Brain microvascular endothelial cell (primary cell): ENCODE measurements at regions not wholly inside any gene's neighbourhood (a gene's known extent, or its start where the extent isn't known, plus 50 kb on each side); places are given as distances from the start of the nearest gene placed in this dataset.
A peak's percentile ranks its signal among the peaks of the same experiment; 100 is the strongest.

Experiments used
- DNase-seq: peaks from one replicate; pipeline ENCODE4 v3.0.0-alpha.2; 2020
- H3K27ac ChIP-seq: fragments of 250-450 bp; sonication (Bioruptor Pico); 2 replicates; pipeline ENCODE4 v1.5.1; 2020; ENCODE audit warnings: mild to moderate bottlenecking, moderate library complexity
- H3K27me3 ChIP-seq: fragments of 250-450 bp; sonication (Bioruptor Pico); replicated peaks from 2 replicates; pipeline ENCODE4 v1.5.1; 2020; ENCODE audit warnings: mild to moderate bottlenecking
- H3K36me3 ChIP-seq: fragments of 250-450 bp; sonication (Bioruptor Pico); replicated peaks from 2 replicates; pipeline ENCODE4 v1.5.1; 2020; ENCODE audit warnings: mild to moderate bottlenecking
- H3K4me3 ChIP-seq: 2 replicates; pipeline ENCODE4 v1.5.1; 2011; ENCODE audit warnings: low read depth, mild to moderate bottlenecking, control low read depth, low read length, moderate library complexity
- CTCF ChIP-seq: IDR thresholded peaks from 2 replicates; pipeline ENCODE4 v1.5.1; 2011; ENCODE audit warnings: low read depth, mild to moderate bottlenecking, moderate library complexity, low read length, control low read depth, inconsistent platforms; ENCODE audit errors: missing control alignments
- in situ Hi-C: cut with HindIII; loops from 2 replicates; pipeline ENCODE4 v1.10.0; 2017; ENCODE audit warnings: low sequenced_read_pairs, low pct_ligation_motif_present

- H3K27me3 ChIP-seq: no peaks in the 10 kb centered on the region
- H3K36me3 ChIP-seq: no peaks in the 10 kb centered on the region
- H3K27ac ChIP-seq: no peak overlapping the region
- no peak for TF ChIP-seq CTCF
- DNase-seq: peak; percentile 40
- H3K4me3 ChIP-seq: no peak overlapping the region
- in situ Hi-C loops: no loop called here
Observed at GRCh38 chr10:117477961-117478670, 64.4 kb upstream of the EMX2 start.

GRCh38 chr10:117477211-117477947 is 65.2 kb upstream of the EMX2 start:
- Histone ChIP-seq H3K36me3 (no peaks in the 10 kb centered on the region), H3K27me3 (no peaks in the 10 kb centered on the region), H3K4me3 (no peak overlapping the region), H3K27ac (no peak overlapping the region)
- TF ChIP-seq CTCF: no peak
- DNase-seq: no peak
- in situ Hi-C loops: no loop called here

DNA sequence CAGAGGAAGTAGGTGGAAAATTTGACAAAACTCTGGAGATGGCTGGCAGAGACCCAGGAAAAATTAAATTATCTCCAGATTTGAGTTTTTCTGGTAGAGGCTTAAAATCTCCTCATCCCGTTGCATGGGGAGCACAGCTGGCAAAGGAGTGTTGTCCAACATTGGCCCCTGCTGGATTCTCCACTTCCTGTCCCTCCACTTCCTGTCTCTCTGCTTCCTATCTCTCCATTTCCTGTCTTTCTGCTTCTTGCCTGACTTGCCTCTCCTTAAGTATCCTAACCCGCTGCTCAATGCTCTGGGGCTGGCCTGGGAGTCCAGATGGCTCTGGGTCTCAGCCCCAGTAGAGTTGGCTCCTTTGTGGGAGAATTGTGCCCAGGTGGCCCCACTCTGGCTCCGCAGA is 65.8 kb upstream of the EMX2 start:
- Histone ChIP-seq H3K27me3 (no peaks in the 10 kb centered on the region), H3K4me3 (no peak overlapping the region), H3K36me3 (no peaks in the 10 kb centered on the region), H3K27ac (no peak overlapping the region)
- in situ Hi-C loops: no loop called here
- no peak for TF ChIP-seq CTCF
- no peak for DNase-seq

DNA sequence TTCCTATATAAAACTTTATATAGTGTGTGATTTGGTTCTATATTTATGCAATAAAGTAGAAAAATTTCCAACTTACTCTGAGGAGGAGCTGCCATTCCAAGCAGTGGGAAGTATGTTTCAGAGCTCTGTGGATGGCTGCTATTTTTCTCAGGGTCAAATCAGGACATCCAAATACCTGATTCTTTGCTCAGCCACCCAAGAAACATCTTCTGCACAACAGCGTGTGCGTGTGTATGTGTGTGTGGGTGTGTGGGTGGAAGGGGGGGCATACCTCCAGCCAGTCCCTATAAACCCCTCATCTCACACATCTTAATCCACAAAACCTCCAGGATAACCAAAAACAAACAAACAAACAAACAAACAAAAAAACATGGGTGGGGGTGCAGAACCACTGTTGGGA is 66.3 kb upstream of the EMX2 start:
- Histone ChIP-seq H3K27me3 (no peaks in the 10 kb centered on the region), H3K4me3 (no peak overlapping the region), H3K36me3 (no peaks in the 10 kb centered on the region), H3K27ac (no peak overlapping the region)
- TF ChIP-seq CTCF: no peak
- no peak for DNase-seq
- in situ Hi-C loops: no loop called here

- TF ChIP-seq CTCF: no peak
- Histone ChIP-seq H3K27me3 (no peaks in the 10 kb centered on the region), H3K36me3 (no peaks in the 10 kb centered on the region), H3K4me3 (no peak overlapping the region), H3K27ac (no peak overlapping the region)
- DNase-seq: no peak
- in situ Hi-C loops: no loop called here
Observed at GRCh38 chr10:117472872-117473271, 69.7 kb upstream of the EMX2 start.

DNA sequence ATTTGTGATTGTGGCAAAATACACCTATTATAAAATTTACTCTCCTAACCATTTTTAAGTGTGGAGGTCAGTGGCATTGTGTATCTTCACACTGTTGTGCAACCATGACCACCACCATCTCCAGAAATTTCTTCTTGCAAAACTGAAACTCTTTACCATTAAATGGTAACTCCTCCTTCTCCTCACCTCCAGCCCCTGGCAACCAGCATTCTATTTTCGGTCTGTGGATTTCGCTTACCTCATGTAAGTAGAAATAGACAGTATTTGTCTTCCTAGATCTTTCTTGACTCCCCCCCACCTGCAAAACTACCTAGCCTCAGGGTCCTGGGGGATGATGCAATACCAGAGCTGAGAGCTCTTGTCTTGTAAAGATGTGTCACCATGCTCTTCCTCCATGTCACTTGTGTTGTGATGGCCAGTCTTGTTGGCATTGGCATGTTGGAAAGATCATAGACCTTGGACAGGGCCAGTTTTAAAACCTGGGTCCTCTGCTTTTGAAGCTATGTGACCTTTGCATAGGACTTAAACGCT is 71.1 kb upstream of the EMX2 start:
- H3K27ac ChIP-seq: no peak overlapping the region
- H3K4me3 ChIP-seq: no peak overlapping the region
- no peak for DNase-seq
- no peaks in the 10 kb centered on the region for H3K36me3 ChIP-seq
- in situ Hi-C loops: no loop called here
- TF ChIP-seq CTCF: no peak
- no peaks in the 10 kb centered on the region for H3K27me3 ChIP-seq
